ENCODE measurements at regions not wholly inside any gene's neighbourhood (a gene's known extent, or its start where the extent isn't known, plus 50 kb on each side); places are given as distances from the start of the nearest gene placed in this dataset.
A peak's percentile ranks its signal among the peaks of the same experiment; 100 is the strongest.

- Histone ChIP-seq H3K4me3 (no peak overlapping the region), H3K36me3 (no peaks in the 10 kb centered on the region), H3K9me3 (no peaks in the 10 kb centered on the region), H3K27me3 (no peaks in the 10 kb centered on the region), H3K4me1 (peaks cover 0 to 23% of the 10 kb centered on the region in 2 donors), H3K27ac (peak overlapping the region in 1 of 2 donors; percentile 88)
- TF ChIP-seq CTCF (IDR thresholded peaks at IDR 0.05): no peak
- intact Hi-C loops (cut with DNase I): no loop called here
- DNase-seq (ENCODE audit: low spot score in 2 of 2): no peak
These were observed 111.2 kb upstream of the CARMIL1 start for GRCh38 chr6:25167961-25168360.

GRCh38 chr6:25168637-25169036 lies 110.5 kb upstream of the CARMIL1 start:
- peak overlapping the region; percentile 80 to 88 for H3K27ac ChIP-seq
- DNase-seq (ENCODE audit: low spot score in 2 of 2): no peak

GRCh38 chr6:25169553-25169952 lies 109.6 kb upstream of the CARMIL1 start:
- no peak overlapping the region for H3K4me3 ChIP-seq
- peaks cover 0 to 35% of the 10 kb centered on the region in 2 donors for H3K4me1 ChIP-seq
- H3K27me3 ChIP-seq: no peaks in the 10 kb centered on the region
- intact Hi-C loops (cut with DNase I): no loop called here
- no peak for DNase-seq (ENCODE audit: low spot score in 2 of 2)
- no peaks in the 10 kb centered on the region for H3K36me3 ChIP-seq
- TF ChIP-seq CTCF (IDR thresholded peaks at IDR 0.05): no peak
- H3K27ac ChIP-seq: peak overlapping the region; percentile 80 to 88
- H3K9me3 ChIP-seq: no peaks in the 10 kb centered on the region

More at GRCh38 chr6:25168637-25169036, 110.5 kb upstream of the CARMIL1 start:
- no peak overlapping the region for H3K4me3 ChIP-seq
- peaks cover 0 to 30% of the 10 kb centered on the region in 2 donors for H3K4me1 ChIP-seq
- no peaks in the 10 kb centered on the region for H3K9me3 ChIP-seq
- no peaks in the 10 kb centered on the region for H3K36me3 ChIP-seq
- TF ChIP-seq CTCF (IDR thresholded peaks at IDR 0.05): no peak
- H3K27me3 ChIP-seq: no peaks in the 10 kb centered on the region
- intact Hi-C loops (cut with DNase I): no loop called here

GRCh38 chr6:25169961-25170360 lies 109.2 kb upstream of the CARMIL1 start:
- peak overlapping the region; percentile 80 to 88 for H3K27ac ChIP-seq
- intact Hi-C loops (cut with DNase I): loop anchor here (2.0 kb wide), 1 partner anchor 33 kb away; no protein-coding TSS in a partner anchor
- no peak for TF ChIP-seq CTCF (IDR thresholded peaks at IDR 0.05)
- no peaks in the 10 kb centered on the region for H3K9me3 ChIP-seq
- DNase-seq (ENCODE audit: low spot score in 2 of 2): no peak
- H3K4me1 ChIP-seq: peaks cover 0 to 35% of the 10 kb centered on the region in 2 donors
- H3K27me3 ChIP-seq: no peaks in the 10 kb centered on the region
- no peak overlapping the region for H3K4me3 ChIP-seq
- no peaks in the 10 kb centered on the region for H3K36me3 ChIP-seq

- no peak for TF ChIP-seq CTCF (IDR thresholded peaks at IDR 0.05)
- no peaks in the 10 kb centered on the region for H3K36me3 ChIP-seq
- peak overlapping the region; percentile 80 to 88 for H3K27ac ChIP-seq
- no peaks in the 10 kb centered on the region for H3K27me3 ChIP-seq
- no peak for DNase-seq (ENCODE audit: low spot score in 2 of 2)
- peaks cover 0 to 41% of the 10 kb centered on the region in 2 donors for H3K4me1 ChIP-seq
- intact Hi-C loops (cut with DNase I): loop anchor here (2.0 kb wide), 1 partner anchor 34 kb away; no protein-coding TSS in a partner anchor
- no peaks in the 10 kb centered on the region for H3K9me3 ChIP-seq
- H3K4me3 ChIP-seq: no peak overlapping the region
These were observed 108.5 kb upstream of the CARMIL1 start for GRCh38 chr6:25170640-25171039.

- Histone ChIP-seq H3K4me3 (no peak overlapping the region), H3K9me3 (no peaks in the 10 kb centered on the region), H3K27ac (peak overlapping the region; percentile 80 to 88), H3K4me1 (peaks cover 0 to 40% of the 10 kb centered on the region in 2 donors), H3K36me3 (no peaks in the 10 kb centered on the region), H3K27me3 (no peaks in the 10 kb centered on the region)
- intact Hi-C loops (cut with DNase I): loop anchor here (2.0 kb wide), 1 partner anchor 34 kb away; no protein-coding TSS in a partner anchor
- no peak for TF ChIP-seq CTCF (IDR thresholded peaks at IDR 0.05)
- no peak for DNase-seq (ENCODE audit: low spot score in 2 of 2)
These were observed 107.9 kb upstream of the CARMIL1 start for GRCh38 chr6:25171301-25171700.
